ENCODE measurements at regions not wholly inside any gene's neighbourhood (a gene's known extent, or its start where the extent isn't known, plus 50 kb on each side); places are given as distances from the start of the nearest gene placed in this dataset.

DNA sequence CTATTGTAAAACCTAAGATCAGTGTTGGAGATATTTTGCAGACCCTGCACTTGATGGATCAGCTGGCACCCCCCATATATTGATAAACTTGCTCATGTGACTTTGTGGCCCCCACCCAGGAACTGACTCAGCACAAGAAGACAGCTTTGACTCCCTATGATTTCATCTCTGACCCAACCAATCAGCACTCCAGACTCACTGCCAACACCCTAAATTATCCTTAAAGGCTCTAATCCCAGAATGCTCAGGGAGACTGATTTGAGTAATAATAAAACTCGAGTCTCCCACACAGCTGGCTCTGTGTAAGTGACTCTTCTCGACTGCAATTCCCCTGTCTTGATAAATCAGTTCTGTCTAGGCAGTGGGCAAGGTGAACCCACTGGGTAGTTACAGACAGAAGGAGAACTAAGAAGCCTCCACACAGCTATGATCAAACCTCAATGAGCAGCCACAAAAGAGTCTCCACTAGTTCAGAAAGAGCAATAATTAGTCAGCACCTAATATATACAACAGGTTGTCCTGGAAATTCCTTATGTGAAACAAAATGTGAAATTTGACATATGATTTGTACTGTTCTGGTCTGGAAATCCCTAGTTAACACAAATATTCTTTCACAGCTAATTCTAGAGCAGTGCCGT is 52.2 kb downstream of the ACTL7B start:
- TF ChIP-seq, protein P1, sequence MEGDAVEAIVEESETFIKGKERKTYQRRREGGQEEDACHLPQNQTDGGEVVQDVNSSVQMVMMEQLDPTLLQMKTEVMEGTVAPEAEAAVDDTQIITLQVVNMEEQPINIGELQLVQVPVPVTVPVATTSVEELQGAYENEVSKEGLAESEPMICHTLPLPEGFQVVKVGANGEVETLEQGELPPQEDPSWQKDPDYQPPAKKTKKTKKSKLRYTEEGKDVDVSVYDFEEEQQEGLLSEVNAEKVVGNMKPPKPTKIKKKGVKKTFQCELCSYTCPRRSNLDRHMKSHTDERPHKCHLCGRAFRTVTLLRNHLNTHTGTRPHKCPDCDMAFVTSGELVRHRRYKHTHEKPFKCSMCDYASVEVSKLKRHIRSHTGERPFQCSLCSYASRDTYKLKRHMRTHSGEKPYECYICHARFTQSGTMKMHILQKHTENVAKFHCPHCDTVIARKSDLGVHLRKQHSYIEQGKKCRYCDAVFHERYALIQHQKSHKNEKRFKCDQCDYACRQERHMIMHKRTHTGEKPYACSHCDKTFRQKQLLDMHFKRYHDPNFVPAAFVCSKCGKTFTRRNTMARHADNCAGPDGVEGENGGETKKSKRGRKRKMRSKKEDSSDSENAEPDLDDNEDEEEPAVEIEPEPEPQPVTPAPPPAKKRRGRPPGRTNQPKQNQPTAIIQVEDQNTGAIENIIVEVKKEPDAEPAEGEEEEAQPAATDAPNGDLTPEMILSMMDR (IDR thresholded peaks at IDR 0.05; ENCODE audit: insufficient read depth, low read depth, low read length, missing control alignments), result no peak
- peak; percentile 6 for DNase-seq (ENCODE audit: low read depth)
- H3K4me3 ChIP-seq (ENCODE audit: low read depth, low read length), result no peak overlapping the region

DNA sequence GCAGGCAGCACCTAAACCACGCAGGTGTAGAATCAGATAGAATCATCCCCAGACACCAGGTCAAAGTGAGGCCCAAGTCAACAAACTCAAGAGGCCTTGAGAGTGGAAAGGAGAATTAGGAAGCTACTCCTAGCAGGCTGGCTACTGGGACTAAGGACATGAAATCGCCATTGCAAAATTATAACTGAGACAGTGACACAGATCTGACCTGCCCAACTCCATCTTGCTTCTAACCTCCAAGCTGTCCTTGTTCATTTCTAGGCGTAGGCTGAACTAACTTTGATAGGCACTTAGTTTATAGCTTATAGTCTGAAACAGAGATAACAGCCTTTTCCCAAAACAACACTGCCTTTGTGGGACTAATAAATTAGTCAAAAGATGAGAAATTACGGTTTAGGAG is 52.8 kb downstream of the ACTL7B start:
- no peak for DNase-seq (ENCODE audit: low read depth)
- TF ChIP-seq, protein P1 (IDR thresholded peaks at IDR 0.05; ENCODE audit: insufficient read depth, low read depth, low read length, missing control alignments), result no peak
- H3K4me3 ChIP-seq (ENCODE audit: low read depth, low read length), result no peak overlapping the region

DNA sequence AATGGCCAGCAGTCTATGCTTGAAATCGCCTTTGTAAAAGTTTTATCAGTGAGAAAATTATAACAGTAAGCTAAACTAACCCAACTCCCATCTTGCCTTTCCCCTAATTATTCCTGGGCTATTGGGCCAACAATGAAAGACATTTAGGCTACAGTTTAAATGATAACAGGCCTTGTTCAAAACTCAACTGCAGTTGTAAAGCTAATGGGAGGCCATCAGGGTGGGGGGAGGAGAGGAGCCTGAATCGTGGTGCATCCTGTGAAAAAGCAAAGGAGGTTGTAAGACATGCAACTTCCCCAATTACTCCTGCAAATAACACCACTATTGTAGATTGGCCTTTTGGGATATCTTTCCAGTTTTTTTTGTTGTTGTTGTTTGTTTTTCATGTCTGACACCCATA is 53.8 kb downstream of the ACTL7B start:
- no peak for DNase-seq (ENCODE audit: low read depth)
- TF ChIP-seq, protein P1 (IDR thresholded peaks at IDR 0.05; ENCODE audit: insufficient read depth, low read depth, low read length, missing control alignments), result no peak
- H3K4me3 ChIP-seq (ENCODE audit: low read depth, low read length), result no peak overlapping the region

DNA sequence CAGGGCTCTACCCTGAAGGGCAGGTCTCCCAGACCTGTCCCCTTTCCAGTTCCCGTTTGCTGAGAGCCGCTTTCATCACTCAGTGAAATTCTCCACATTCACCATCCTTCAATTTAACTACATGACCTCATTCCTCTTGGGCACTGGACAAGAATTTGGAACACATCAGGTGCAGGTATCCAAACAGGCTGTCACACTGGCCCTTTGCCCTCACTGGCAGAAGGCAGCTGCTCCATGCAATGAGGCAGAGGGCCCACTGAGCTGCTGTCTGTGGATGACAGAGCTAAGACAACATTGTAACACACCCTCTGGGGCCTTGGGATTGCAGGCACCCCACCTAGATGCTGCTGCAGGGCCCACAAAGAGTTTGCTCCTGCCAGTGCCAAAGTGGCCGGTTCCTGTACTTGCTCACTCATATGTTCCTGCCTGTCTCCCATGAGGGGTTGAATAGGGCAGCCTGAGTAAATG is 55.1 kb downstream of the ACTL7B start:
- TF ChIP-seq, protein P1 (IDR thresholded peaks at IDR 0.05; ENCODE audit: insufficient read depth, low read depth, low read length, missing control alignments), result no peak
- no peak overlapping the region for H3K4me3 ChIP-seq (ENCODE audit: low read depth, low read length)
- no peak for DNase-seq (ENCODE audit: low read depth)

DNA sequence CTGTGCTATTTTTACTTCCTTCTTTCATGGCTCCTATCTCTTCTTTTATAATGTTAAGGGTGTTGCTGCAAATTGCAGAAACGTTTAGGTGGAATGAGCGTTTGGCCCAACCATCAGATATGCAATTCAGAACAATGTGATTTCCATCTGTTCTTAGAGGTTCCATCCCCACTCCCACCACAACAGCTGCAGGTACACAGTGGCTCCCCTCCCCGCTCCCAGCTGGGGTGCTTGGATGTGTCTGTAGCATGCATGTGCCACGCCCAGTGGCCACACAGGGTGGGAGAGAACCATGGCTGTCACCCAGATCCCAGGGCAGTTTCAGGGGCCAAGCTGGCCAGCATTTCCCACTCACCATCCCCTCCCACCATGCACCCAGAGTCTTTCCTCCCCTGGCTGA is 62.2 kb downstream of the ACTL7B start:
- DNase-seq (ENCODE audit: low read depth), result no peak
- no peak overlapping the region for H3K4me3 ChIP-seq (ENCODE audit: low read depth, low read length)
- TF ChIP-seq, protein P1 (IDR thresholded peaks at IDR 0.05; ENCODE audit: insufficient read depth, low read depth, low read length, missing control alignments), result no peak

DNA sequence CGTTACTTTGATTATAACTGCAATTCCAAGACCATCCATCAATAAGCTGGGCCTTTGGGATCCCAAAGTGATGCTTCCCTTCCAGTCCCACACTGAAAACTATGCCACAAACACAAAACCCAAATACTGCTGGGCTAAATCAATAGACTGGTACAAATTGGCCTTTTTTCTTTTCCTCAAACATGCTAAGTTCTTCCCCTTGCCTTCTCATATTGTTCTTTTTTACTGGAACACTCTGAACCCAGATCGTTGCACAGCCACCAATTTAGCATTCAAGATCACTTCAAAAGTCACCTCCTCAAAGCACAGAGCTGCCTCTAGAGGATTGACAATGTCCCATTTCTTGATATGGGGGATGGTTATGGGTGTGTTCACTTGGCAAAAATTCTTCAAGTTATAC is 66.0 kb downstream of the ACTL7B start:
- no peak overlapping the region for H3K4me3 ChIP-seq (ENCODE audit: low read depth, low read length)
- TF ChIP-seq, protein P1 (IDR thresholded peaks at IDR 0.05; ENCODE audit: insufficient read depth, low read depth, low read length, missing control alignments), result no peak
- no peak for DNase-seq (ENCODE audit: low read depth)

DNA sequence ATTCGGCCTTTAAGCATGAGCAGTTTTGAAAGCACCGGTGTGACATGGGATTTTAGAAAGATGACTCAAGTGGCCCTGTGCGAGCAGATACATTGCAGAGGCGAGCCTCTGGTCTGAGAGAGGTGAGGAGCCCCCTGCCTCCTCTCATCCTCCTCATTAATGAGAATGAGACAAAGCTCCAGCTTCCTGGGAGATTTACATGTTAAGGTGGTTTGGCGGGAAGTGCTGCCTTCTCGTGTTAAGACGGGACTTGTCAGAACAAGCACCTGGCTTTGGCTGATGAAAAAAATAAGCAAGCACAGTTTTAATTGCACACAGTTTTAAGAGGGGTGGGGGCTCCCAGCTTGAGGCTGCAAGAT is 68.1 kb downstream of the ACTL7B start:
- DNase-seq (ENCODE audit: low read depth), result peak; percentile 12
- H3K4me3 ChIP-seq (ENCODE audit: low read depth, low read length), result no peak overlapping the region
- TF ChIP-seq, protein P1 (IDR thresholded peaks at IDR 0.05; ENCODE audit: insufficient read depth, low read depth, low read length, missing control alignments), result no peak
